ENCODE measurements at regions not wholly inside any gene's neighbourhood (a gene's known extent, or its start where the extent isn't known, plus 50 kb on each side); places are given as distances from the start of the nearest gene placed in this dataset.

DNA sequence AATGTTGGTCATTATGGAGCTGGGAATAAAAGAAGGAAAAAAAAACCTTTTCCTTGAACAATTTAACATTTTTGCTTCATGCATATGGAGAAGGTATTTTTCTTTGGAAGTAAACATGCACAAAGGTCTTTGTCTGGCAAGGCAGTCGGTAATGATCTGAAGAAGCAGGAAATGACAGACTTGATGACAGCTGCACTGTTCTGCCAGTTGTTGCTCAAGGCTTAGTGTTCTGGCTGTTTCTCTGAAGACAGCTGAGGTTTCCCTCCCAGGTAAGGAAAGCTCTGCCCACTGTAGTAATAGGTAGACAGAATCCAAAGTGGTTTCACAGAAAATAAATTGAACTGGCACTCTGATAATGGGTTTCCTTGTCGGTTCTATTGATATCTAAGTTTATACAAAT is 308.4 kb upstream of the GCFC2 start:
- Histone ChIP-seq H3K27ac (no peak overlapping the region), H3K36me3 (no peaks in the 10 kb centered on the region), H3K9me3 (no peaks in the 10 kb centered on the region), H3K4me3 (ENCODE audit: low read depth in 1 of 2, low read length in 1 of 2) (no peak overlapping the region), H3K4me1 (ENCODE audit: control insufficient read depth in 1 of 2, insufficient read depth in 1 of 2, low read depth in 1 of 2, low read length in 1 of 2) (no peaks in the 10 kb centered on the region), H3K27me3 (no peaks in the 10 kb centered on the region)
- no peak for TF ChIP-seq CTCF (IDR thresholded peaks at IDR 0.05)

- no peaks in the 10 kb centered on the region for H3K4me1 ChIP-seq (ENCODE audit: control insufficient read depth in 1 of 2, insufficient read depth in 1 of 2, low read depth in 1 of 2, low read length in 1 of 2)
- H3K4me3 ChIP-seq (ENCODE audit: low read depth in 1 of 2, low read length in 1 of 2) = no peak overlapping the region
- no peaks in the 10 kb centered on the region for H3K36me3 ChIP-seq
- no peaks in the 10 kb centered on the region for H3K27me3 ChIP-seq
- no peak for TF ChIP-seq CTCF (IDR thresholded peaks at IDR 0.05)
- no peak overlapping the region for H3K27ac ChIP-seq
- H3K9me3 ChIP-seq = no peaks in the 10 kb centered on the region
These were observed 298.8 kb upstream of the GCFC2 start for GRCh38 chr2:76009484-76009883.

DNA sequence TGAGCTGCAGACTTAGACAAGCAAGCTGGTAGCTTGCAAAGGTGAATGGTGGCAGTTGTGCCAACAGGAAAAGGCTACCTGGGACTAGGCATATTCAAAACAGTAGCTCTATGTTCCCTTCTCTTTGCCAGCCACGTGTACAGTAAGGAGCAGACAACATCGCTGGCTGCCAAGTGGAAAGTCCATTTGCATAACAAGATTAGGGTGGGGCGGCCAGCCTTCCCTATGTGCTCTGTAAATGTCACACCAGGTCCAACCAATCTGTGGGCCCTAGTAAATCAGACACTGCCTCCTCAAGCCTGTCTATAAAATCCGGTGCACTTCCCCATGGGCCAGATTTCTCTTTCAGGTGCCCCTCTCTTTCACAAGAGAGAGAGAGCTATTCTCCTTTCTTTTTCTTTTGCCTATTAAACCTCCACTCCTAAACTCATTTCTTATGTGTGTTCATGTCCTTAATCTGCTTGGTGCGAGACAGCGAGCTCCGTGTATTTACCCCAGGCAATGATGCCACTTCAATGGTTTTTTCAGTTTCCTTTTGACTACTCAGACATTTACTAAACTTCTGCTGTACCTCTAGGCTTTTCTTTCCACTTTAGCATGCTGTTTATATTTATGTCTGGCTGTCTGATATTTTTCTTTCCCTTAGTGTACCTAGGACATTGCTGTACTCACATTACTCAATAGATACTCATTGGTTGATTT is 297.4 kb upstream of the GCFC2 start:
- TF ChIP-seq CTCF (IDR thresholded peaks at IDR 0.05) = no peak

GRCh38 chr2:76000425-76000824 is 289.7 kb upstream of the GCFC2 start:
- Histone ChIP-seq H3K4me3 (ENCODE audit: low read depth in 1 of 2, low read length in 1 of 2) (no peak overlapping the region), H3K36me3 (no peaks in the 10 kb centered on the region), H3K9me3 (no peaks in the 10 kb centered on the region), H3K4me1 (ENCODE audit: control insufficient read depth in 1 of 2, insufficient read depth in 1 of 2, low read depth in 1 of 2, low read length in 1 of 2) (no peaks in the 10 kb centered on the region), H3K27me3 (no peaks in the 10 kb centered on the region), H3K27ac (no peak overlapping the region)
- no peak for TF ChIP-seq CTCF (IDR thresholded peaks at IDR 0.05)

More for the DNA sequence above, 297.4 kb upstream of the GCFC2 start:
- Histone ChIP-seq H3K4me3 (ENCODE audit: low read depth in 1 of 2, low read length in 1 of 2) (no peak overlapping the region), H3K27me3 (no peaks in the 10 kb centered on the region), H3K36me3 (no peaks in the 10 kb centered on the region), H3K9me3 (no peaks in the 10 kb centered on the region), H3K27ac (no peak overlapping the region), H3K4me1 (ENCODE audit: control insufficient read depth in 1 of 2, insufficient read depth in 1 of 2, low read depth in 1 of 2, low read length in 1 of 2) (no peaks in the 10 kb centered on the region)

GRCh38 chr2:75998451-75998850 is 287.7 kb upstream of the GCFC2 start:
- Histone ChIP-seq H3K27me3 (no peaks in the 10 kb centered on the region), H3K4me3 (ENCODE audit: low read depth in 1 of 2, low read length in 1 of 2) (no peak overlapping the region), H3K36me3 (no peaks in the 10 kb centered on the region), H3K9me3 (no peaks in the 10 kb centered on the region), H3K4me1 (ENCODE audit: control insufficient read depth in 1 of 2, insufficient read depth in 1 of 2, low read depth in 1 of 2, low read length in 1 of 2) (no peaks in the 10 kb centered on the region), H3K27ac (no peak overlapping the region)
- TF ChIP-seq CTCF (IDR thresholded peaks at IDR 0.05) = no peak

Measured in neutrophil (primary cell).